NCI-H226 (cell line): ENCODE measurements at regions not wholly inside any gene's neighbourhood (a gene's known extent, or its start where the extent isn't known, plus 50 kb on each side); places are given as distances from the start of the nearest gene placed in this dataset.

Experiments used
- DNase-seq: peaks from one replicate; pipeline ENCODE4 v3.0.0-alpha.2; 2015

DNA sequence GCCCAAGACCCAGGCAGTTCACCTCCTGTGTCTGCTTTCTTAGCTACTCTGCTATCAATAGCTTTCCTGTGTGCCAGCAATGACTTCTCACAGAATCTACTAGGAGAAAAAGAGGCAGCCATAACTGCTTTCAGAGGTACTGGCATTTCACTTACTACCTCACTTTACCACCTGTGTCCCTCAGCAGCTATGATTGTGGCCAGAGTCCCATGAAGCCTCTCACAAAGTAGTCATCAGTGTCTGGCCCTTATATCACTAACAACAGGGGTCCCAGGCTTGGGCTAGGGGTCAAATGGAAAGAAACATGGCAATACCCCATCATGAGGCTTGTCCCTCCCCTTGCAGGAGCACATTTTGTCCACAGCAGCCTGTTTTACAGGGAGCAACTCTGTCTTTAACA lies 62.7 kb upstream of the EPS8L3 start:
- DNase-seq: no peak

DNA sequence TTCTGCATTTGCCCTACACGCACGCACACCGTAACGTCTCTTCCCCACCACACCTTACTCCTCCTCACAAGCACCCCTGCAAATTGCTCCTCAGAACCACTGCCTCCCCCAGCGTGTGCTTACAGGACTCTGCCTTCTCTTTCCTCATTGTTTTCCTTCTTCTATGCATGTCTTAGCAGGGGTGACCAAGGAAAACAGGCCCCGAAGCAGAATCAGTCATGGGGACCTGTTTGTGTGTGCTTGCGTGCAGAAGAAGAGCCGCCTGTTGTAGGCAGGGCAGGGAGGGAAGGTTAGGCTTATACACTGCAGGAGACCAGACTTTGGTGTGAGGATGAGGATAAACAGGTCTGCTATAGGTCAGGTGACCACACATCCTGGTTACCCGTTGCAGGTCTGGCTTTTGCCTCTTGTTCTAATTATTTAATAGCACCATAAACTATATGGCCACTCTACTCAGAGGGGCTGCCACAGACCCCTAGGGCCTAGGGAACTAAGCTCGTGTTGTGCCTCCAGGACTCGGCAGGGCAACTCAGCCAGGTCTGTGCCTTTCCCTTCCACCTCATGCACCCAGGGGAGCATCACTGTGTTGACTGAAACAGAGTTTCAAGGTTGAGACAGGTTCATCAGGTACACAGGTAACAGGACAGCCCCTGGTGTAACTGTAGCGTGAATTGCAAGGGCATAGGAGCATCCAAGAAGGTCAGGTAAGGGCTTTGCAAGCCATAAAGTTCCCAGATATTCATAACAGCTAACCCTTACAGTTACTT lies 60.8 kb upstream of the EPS8L3 start:
- no peak for DNase-seq

DNA sequence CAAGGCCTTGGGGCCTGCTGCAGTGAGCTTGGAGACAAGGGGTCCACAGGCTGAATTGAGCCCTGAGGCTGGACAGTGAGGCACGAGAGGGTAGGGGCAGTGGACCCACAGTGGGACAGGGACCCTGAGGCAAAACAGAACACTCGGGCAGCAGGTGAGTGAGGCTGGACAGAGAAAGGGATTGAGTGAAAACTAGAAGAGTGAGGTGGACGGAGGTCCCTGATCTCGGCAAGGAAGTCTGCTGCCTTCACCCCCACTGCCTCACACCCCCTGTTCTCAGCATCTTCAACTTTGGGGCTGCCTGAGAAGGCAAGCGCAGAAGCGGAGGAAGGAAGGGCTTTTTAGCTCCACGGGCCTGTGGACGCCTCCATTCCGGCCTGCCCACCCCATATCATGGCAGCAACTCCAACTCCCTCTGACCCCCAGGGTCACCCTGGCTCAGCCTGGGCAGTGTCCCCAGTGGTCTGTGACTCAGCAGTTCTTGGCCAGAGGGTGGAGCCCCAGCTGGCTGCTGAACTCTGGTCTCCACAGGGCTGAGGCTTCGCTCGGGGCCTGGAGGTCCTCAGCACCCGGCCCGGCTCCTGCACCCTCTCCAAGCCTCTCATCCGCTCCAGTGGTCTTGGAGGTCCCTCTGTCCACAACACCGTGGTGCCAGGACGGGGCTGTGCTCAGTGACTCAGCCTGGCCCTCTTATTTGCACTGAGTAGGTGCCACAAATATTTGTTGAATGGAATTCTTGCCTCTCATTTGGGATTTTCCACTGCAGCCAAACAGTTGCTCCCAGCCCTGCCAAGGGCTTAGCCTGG lies 60.0 kb upstream of the EPS8L3 start:
- DNase-seq: peak; percentile 26

DNA sequence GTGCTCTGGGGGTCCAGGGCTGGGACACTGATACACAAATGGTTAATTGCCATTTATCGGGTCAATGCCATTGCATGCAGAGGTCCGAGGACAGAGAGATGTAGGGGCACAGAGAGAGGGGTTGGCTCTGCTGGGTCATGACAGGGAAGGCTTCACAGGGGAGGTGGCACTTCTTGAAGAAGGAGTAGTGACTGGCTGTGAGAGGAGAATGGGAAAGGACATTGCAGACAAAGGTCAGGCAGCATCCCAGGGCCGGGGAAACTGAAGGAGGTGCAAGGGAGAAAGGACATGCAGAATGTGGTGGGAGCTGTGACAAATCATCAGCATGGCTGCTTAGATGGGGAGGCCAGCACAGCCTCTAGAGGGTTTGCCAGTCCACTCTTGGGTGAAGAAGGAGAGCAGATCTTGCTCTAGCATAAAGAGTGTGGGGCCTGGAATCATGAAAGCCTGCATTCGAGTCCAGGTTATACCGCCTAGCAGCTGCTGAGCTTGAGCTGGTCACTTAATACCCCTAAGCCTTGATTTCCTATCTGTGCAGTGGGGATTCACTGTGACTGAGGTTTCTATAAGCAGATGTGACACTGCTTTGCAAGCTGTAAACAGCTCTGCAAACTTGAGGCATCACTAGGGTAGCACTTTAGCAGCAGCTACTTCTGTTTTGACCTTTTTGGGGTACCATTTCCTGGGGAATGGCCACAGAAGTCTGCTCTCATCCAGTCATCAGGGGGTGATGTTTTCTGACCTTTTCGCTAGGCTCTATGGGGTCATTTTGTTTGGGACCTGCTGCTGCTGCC lies 59.2 kb upstream of the EPS8L3 start:
- DNase-seq: no peak

DNA sequence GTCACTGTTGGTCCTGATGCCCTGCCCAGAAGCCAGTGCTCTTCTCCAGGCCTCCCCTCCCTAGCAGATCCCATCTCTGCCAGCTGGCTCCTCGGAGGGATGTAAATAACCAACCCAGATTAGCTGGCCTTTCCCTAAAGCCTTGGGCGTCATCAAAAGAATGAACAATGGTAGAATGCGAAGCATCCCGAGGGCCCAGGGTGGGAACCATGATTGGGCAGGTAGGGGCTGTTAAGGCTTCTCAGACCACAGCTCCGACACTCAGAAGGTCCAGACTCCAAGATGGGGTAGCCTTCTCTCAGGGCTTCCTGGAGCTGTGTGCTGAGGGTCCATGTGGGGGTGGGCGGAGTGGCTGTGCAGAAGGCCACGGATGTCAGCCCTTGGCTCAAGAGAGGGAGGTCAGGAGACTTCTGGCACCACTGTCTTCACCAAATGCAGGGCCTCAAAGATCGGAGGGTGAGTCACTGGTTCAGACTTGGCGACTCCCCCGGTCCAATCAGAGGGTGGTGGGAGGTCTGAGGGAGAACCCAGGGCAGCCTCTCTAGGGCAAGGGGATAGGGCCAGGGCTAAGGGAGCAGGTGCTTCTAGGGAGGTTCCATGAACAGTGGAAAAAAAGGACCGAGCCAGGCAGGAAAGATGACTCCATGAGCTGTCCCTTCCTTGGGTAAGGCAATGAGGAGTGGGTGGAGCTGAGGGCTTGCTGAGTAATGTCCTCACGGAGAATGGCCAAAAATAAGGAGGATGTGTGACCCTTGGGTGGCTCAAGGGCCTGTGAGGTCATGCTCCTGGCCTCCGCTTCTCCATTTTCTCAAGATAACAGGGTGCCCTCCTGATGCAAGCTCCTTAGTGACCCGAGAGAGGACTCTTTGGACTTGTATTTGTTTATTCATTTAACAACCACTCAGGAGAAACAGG lies 58.4 kb upstream of the EPS8L3 start:
- DNase-seq: peak; percentile 68

DNA sequence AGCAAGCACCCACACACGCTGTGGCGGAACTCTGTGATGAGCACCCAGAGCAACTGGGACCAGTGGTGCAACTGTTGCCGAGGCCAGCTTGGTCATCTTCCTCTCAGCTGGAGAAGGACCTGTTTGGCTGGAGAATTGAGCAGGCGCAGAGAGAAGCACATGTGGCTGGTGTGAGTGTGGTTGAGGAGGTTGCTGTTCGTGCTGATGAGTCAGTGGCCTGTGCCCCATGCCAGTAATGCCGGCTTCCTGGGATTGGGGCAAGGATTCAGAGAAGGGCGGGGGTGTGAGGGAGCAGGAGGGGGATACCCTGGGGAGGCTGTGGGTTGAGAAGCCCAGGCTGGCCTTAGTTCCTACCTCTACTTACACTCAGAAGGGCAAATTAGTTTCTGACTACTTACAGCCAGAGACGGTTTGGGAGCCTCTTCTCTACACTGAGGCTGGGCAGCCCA lies 57.5 kb upstream of the EPS8L3 start:
- DNase-seq: peak; percentile 92

DNA sequence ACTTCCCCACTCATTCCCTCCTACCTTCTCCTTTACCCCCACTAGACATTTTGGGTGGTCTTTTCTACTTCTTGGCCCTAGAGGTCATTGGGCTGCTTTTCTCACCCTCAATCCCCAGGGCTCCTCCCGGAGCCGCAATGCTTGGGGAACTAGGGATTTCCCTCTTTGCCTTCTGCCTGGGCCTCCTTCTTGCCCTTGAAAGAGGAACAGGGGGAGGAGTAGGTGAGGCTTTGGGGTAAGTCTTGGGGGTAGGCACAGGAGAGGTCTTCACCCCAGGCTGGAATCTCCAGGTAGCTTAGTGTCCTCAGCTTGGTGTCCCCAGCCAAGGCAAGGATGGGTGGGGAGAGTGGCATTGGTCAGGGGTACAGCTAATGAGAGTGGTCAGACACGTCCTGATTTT lies 56.2 kb upstream of the EPS8L3 start:
- no peak for DNase-seq

DNA sequence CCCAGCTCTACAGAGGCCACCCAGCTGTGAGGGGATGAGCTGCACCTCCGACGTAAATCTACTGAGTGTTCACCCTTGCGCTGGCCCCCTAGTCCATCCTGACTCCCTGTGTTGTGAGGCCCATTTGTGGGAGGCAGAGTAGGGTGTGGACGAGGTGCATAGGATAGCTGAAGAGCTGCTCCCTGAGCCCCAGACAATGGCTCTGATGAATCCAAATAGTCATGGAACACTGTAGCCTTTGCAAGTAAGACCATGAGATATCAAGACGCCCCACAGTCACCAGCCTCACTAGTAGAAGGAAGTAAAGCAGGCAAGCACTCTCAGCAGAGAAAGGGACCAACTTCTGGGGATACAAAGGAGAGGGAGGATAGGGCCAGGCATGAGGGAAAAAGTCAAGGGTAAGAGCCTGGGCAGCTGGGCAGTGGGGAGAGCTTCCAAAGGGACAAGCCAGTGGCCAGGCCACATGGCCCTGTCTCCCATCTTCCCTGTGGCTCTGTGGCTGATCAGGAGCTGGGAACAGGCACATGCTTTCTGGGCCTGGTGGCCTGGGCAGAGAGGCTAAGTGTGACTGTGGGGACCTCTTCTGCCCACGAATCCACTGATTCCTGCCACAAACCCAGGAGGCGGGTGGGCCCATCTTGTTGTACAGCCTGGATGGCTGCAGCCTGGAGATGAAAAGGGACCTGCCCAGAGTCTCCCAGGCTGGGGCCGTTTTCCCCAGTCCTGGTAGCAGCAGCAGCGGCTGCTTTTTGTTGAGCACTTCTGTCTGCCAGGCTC lies 55.5 kb upstream of the EPS8L3 start:
- no peak for DNase-seq

DNA sequence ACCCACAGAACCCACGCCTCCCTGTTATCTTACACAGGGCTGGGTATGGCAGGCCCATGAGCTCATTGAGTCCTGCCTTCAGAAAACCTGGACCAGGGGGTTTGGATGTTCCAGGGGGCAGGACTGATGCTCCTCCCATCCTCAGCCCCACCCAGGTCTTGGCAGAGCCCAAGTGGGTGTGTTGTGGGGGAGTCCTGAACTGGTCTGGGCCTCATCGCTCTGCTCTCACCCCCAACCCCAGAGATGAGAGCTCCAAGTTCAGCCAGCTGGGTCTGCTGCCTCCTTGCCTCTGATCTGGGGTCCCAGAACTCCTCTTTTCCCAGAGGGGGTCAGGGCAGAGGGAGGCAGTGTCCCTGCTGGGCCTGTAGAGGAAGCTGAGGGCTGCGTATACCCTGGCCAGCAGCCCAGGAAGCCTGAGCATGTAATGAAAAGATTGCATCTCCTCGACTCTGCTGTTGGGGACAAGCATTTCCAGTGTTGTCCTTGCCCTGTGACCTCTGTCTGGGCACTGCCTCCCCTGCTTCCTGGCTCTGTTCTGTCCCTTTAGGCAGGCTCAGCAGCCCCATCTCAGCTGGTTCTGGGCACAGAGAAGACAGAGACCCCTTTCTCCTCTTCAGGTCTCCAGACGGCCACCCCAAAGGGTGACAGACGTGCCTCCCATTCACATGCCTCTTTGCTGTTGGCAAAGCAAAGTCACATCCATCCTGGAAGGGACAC lies 54.7 kb upstream of the EPS8L3 start:
- no peak for DNase-seq

DNA sequence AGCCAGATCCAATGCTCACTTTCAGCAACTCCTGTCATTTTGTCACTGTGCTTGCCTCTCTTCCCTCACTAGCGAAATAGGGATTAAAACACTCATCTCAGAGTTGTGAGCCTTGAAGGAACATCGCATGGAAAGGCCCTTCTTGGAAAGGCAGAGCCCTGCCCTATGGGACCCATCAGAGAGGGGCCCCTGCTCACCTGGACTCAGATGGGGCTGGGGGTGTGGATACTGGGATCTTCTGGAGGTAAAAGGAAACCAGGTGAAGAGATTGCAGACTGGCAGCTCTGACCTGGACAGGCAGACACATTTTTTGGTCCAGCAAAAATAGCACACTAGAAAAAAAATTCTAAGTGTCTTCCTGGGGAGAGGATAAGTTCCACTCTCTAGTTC lies 54.2 kb upstream of the EPS8L3 start:
- no peak for DNase-seq

DNA sequence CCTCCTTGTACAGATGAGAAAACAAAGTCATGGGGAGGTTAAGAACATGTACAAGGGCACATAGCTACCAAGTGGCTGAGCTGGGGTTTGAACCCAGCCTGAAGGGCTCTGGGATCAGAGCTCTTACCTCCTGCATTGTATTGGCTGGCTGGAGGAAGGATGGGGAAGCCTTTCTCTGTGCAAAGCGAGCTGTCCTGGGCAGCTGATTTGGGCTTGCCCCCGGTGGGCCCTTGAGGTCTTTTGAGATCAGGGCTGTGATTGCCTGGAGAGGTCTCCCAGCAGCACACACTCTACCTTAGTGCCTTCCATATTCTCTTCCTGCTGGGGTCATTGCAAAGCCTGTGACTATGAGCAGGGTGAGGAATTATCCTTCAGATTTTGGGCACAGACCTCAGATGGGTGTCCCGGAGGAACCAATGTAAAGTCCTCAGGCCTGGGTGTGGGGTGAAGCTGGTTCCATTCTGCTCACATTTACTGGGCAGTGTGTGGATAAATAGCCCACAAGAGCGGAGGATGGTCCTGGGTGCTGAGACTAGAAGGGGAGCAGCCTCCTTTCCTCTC lies 53.3 kb upstream of the EPS8L3 start:
- no peak for DNase-seq

DNA sequence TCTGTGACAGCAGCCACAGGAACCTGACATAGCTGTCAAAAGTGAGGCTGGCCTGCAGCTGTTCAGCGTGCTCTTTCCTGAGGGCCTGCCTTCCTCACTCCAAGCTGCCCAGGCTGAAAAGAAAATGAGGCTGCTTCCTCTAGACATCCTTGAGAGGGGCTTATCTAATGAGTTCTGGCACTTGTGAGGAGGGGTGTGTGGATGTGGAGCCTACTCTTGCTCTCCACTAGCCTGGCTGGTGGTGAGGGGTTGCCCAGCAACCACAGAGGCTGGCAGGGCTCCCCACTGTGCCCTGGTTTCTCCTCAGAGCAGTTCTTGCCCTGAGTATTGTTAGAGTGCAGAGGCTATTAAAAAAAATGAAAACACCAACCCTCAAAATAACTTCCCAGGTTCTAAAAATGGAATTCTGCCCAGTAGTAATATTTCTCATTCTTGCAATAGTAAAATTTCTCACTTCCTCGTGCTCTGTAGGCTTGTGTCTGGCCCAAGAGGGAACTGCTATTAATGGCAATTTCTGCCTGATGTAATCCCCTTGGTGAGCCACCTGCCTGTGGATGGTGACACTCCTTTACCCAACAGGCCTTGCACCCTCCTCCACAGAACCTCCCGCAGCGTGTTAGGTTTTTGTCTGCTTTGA lies 52.6 kb upstream of the EPS8L3 start:
- DNase-seq: no peak

DNA sequence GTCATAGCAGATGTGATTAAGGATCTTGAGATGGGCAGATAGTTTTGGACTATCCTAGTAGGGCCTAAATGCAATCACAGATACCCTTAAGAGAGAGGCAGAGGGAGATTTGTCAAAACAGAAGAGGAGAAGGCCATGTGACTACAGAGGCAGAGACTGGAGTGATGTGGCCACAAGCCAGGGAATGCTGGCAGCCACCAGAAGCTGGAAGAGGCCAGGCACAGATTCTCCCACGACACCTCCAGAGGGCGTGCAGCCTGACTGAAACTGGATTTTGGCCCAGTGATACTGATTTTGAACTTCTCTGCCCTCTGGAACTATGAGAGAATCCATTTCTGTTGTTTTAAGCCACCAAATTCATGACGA lies 52.1 kb upstream of the EPS8L3 start:
- DNase-seq: no peak

DNA sequence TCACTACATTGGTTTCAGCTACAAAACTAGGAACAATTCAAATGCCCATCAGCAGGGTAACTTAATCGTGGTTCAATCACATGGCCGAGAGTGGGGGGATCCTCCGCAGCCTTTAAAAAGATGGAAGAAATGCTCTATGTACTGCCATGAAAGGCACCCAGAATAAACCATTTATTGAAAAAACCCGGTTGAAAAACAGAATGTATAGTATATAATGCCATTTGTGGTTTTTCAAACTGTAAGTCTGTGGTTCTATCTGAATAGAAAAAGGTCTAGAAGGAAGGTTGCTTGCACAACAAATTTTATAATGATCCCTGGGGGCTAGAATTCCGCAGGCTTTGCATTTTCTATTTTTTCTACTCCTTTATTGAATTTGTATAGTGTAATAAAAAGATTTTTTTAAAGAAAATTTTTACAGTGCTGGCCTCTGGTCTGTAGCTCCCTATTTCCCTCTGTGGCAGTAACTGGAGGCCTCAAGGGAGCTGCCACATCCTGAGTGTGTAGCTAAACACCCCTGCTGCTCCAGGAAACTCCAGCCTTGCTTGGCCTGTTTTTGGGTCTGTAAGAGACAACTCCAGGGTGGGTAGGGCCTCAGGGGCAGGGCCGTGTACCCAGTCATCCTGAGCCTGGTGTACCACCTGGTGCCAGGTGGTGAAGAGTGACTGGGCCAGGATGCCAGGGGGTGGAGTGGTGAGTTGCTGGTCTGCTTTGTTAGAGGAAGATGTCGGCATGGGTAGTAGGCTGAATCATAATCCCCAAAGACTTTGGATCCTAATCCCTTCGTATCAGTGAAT lies 51.5 kb upstream of the EPS8L3 start:
- no peak for DNase-seq

DNA sequence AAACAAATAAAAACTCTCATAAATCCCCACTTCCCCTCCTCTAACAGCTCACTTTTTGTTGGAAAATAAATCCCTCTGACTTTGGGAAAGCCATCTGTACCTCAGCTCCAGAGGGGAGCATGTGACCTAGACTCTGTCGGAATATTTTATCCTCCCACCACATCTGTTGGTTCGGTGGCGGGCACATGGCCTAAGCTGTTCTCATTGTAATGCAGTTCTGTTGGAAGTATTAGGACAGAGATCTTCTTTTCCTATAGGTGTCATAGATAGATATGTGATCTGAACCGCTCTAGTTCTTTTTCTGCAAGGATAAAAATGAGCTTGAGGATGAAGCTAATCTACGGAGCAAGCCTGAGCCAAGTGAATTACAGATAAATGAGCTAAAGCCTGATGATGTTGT lies 50.5 kb upstream of the EPS8L3 start:
- DNase-seq: no peak
